ENCODE measurements at regions not wholly inside any gene's neighbourhood (a gene's known extent, or its start where the extent isn't known, plus 50 kb on each side); places are given as distances from the start of the nearest gene placed in this dataset.
"Not testable (repeated sequence)": the region's sequence is repeated elsewhere in the genome, so short reads cannot be mapped to it uniquely, and the experiment has no call there.

GRCh38 chr2:167809799-167810198 lies 437.6 kb downstream of the STK39 start:
- TF ChIP-seq, protein P1, sequence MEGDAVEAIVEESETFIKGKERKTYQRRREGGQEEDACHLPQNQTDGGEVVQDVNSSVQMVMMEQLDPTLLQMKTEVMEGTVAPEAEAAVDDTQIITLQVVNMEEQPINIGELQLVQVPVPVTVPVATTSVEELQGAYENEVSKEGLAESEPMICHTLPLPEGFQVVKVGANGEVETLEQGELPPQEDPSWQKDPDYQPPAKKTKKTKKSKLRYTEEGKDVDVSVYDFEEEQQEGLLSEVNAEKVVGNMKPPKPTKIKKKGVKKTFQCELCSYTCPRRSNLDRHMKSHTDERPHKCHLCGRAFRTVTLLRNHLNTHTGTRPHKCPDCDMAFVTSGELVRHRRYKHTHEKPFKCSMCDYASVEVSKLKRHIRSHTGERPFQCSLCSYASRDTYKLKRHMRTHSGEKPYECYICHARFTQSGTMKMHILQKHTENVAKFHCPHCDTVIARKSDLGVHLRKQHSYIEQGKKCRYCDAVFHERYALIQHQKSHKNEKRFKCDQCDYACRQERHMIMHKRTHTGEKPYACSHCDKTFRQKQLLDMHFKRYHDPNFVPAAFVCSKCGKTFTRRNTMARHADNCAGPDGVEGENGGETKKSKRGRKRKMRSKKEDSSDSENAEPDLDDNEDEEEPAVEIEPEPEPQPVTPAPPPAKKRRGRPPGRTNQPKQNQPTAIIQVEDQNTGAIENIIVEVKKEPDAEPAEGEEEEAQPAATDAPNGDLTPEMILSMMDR (IDR thresholded peaks at IDR 0.05) = not testable (repeated sequence)
- TF ChIP-seq POLR2A (IDR thresholded peaks at IDR 0.05) = not testable (repeated sequence)
